Parathyroid adenoma (tissue), 2 donors: ENCODE measurements at regions not wholly inside any gene's neighbourhood (a gene's known extent, or its start where the extent isn't known, plus 50 kb on each side); places are given as distances from the start of the nearest gene placed in this dataset.

Source experiments
- H2AFZ ChIP-seq: fragments of 300-600 bp; sonication (generic); one replicate; pipeline ENCODE4 v1.7.0; 2017; ENCODE audit warnings: antibody characterized with exemption, mild to moderate bottlenecking
- H3K27ac ChIP-seq: fragments of 300-600 bp; sonication (generic); one replicate; pipeline ENCODE4 v1.7.0; 2017
- H3K27me3 ChIP-seq: fragments of 300-600 bp; sonication (generic); one replicate; pipeline ENCODE4 v1.7.0; 2017; ENCODE audit warnings: low read length; ENCODE audit not compliant: control insufficient read depth, insufficient read depth
- H3K36me3 ChIP-seq: fragments of 300-600 bp; sonication (generic); one replicate; pipeline ENCODE4 v1.7.0; 2017; ENCODE audit warnings: low read length; ENCODE audit not compliant: control insufficient read depth, insufficient read depth
- H3K4me1 ChIP-seq: fragments of 300-600 bp; sonication (generic); one replicate; pipeline ENCODE4 v1.7.0; 2017; ENCODE audit warnings: control low read depth
- H3K4me2 ChIP-seq: fragments of 300-600 bp; sonication (generic); one replicate; pipeline ENCODE4 v1.7.0; 2017; ENCODE audit warnings: low read length
- H3K4me3 ChIP-seq: fragments of 300-600 bp; sonication (generic); one replicate; pipeline ENCODE4 v1.7.0; 2017; ENCODE audit warnings: low read depth, low read length
- H3K79me2 ChIP-seq: fragments of 300-600 bp; sonication (generic); one replicate; pipeline ENCODE4 v1.7.0; 2017; ENCODE audit warnings: control low read depth
- H3K9ac ChIP-seq: fragments of 300-600 bp; sonication (generic); one replicate; pipeline ENCODE4 v1.7.0; 2017; ENCODE audit warnings: mild to moderate bottlenecking
- H3K9me3 ChIP-seq: fragments of 300-600 bp; sonication (generic); one replicate; pipeline ENCODE4 v1.7.0; 2017; ENCODE audit warnings: low read length; ENCODE audit not compliant: control insufficient read depth
- TF ChIP-seq, protein P1 (sequence below): fragments of 300-600 bp; sonication (generic); IDR thresholded peaks from one replicate; pipeline ENCODE4 v1.7.0; 2017; ENCODE audit warnings: antibody characterized with exemption, mild to moderate bottlenecking
- donor health status: primary hyperparathyroidism.

DNA sequence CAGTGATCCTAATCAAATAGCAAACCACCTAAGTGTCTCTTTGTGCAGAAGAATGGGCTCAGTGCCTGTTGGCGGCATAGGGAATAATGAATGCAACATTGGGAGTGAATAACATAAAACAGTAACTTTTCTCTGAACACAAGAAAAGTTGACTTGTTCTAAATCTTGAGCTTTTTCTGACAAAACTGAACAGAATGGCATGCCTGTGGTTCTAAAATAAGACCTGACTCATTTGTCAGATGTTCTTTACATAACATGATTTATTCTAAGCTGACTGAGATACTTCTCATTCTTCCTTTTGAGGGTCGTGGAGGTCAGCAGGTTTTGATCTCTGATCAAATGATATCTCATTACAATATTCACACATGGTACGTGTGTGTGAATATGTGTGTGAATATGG, 165.4 kb upstream of the WDR1 start:
- no peaks in the 10 kb centered on the region for H3K36me3 ChIP-seq
- H3K4me3 ChIP-seq: no peak overlapping the region
- H3K79me2 ChIP-seq: no peaks in the 10 kb centered on the region
- no peaks in the 10 kb centered on the region for H3K4me1 ChIP-seq
- H3K4me2 ChIP-seq: no peak overlapping the region
- TF ChIP-seq, protein P1, sequence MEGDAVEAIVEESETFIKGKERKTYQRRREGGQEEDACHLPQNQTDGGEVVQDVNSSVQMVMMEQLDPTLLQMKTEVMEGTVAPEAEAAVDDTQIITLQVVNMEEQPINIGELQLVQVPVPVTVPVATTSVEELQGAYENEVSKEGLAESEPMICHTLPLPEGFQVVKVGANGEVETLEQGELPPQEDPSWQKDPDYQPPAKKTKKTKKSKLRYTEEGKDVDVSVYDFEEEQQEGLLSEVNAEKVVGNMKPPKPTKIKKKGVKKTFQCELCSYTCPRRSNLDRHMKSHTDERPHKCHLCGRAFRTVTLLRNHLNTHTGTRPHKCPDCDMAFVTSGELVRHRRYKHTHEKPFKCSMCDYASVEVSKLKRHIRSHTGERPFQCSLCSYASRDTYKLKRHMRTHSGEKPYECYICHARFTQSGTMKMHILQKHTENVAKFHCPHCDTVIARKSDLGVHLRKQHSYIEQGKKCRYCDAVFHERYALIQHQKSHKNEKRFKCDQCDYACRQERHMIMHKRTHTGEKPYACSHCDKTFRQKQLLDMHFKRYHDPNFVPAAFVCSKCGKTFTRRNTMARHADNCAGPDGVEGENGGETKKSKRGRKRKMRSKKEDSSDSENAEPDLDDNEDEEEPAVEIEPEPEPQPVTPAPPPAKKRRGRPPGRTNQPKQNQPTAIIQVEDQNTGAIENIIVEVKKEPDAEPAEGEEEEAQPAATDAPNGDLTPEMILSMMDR: no peak
- H3K9ac ChIP-seq: no peak overlapping the region
- H3K9me3 ChIP-seq: no peaks in the 10 kb centered on the region
- H3K27ac ChIP-seq: no peak overlapping the region
- H2AFZ ChIP-seq: no peak overlapping the region
- H3K27me3 ChIP-seq: no peaks in the 10 kb centered on the region

DNA sequence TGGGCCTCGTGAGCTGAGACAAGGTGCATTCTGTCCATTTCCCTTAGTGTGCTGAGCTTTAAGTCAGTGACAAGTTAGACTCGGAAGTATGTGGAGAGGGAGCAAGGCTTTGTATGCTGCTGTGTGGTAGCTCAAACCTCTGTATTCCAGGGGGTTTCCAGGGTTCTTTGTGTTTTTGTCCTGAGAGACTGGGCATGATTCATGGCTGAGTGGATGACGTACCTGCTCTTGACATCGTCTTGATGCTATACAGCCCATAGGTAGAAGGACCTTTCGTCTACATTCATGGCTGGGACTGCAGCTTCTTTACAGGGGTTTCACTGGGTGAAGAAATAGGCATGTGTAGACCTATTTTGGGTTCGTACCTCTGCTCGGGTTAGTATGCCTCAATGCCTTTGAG, 162.7 kb upstream of the WDR1 start:
- H2AFZ ChIP-seq: no peak overlapping the region
- H3K36me3 ChIP-seq: no peaks in the 10 kb centered on the region
- TF ChIP-seq, protein P1: no peak
- no peaks in the 10 kb centered on the region for H3K27me3 ChIP-seq
- no peak overlapping the region for H3K4me2 ChIP-seq
- H3K79me2 ChIP-seq: no peaks in the 10 kb centered on the region
- no peaks in the 10 kb centered on the region for H3K4me1 ChIP-seq
- no peak overlapping the region for H3K27ac ChIP-seq
- H3K9me3 ChIP-seq: no peaks in the 10 kb centered on the region
- no peak overlapping the region for H3K4me3 ChIP-seq
- H3K9ac ChIP-seq: no peak overlapping the region

DNA sequence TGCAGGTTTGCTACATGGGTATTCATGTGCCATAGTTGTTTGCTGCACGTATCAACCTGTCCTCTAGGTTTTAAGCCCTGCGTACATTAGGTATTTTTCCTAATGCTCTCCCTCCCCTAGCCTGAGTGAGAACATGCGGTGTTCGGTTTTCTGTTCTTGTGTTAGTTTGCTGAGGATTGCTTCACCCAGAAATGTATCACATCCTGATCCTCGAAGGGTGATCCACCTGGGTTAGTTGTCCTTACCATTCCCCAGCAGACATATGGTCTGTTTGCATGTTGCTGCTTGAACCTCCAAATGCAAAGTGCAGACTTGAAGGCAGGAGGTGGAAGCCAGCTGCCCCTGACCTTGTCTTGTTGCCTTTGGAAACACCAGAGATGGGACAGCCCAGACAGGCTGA, 161.5 kb upstream of the WDR1 start:
- no peaks in the 10 kb centered on the region for H3K27me3 ChIP-seq
- no peaks in the 10 kb centered on the region for H3K9me3 ChIP-seq
- H3K9ac ChIP-seq: no peak overlapping the region
- no peaks in the 10 kb centered on the region for H3K36me3 ChIP-seq
- no peak overlapping the region for H3K27ac ChIP-seq
- no peaks in the 10 kb centered on the region for H3K79me2 ChIP-seq
- H2AFZ ChIP-seq: no peak overlapping the region
- no peaks in the 10 kb centered on the region for H3K4me1 ChIP-seq
- H3K4me3 ChIP-seq: no peak overlapping the region
- TF ChIP-seq, protein P1: no peak
- no peak overlapping the region for H3K4me2 ChIP-seq

DNA sequence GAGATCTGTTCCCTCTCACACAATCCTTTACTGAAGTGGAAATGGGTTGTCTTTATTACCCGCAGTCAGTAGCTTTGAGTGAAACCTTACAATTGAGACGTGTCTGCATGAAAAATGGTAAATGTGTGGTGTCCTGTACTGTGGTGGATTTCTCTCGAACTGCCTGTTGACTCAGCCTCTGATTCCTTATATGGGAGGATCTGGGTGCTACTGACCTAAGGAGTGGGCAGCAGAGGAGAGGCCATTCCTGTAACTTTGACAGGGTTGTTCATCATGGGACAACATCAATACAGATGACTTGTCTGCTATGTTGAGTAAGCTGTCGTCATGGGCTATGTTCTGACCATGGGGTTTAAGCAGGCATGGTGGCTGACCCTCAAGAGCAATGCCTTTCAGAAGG, 159.6 kb upstream of the WDR1 start:
- Histone ChIP-seq H3K9ac (no peak overlapping the region), H3K4me3 (no peak overlapping the region), H2AFZ (no peak overlapping the region), H3K79me2 (no peaks in the 10 kb centered on the region), H3K4me1 (no peaks in the 10 kb centered on the region), H3K4me2 (no peak overlapping the region), H3K9me3 (no peaks in the 10 kb centered on the region), H3K36me3 (no peaks in the 10 kb centered on the region), H3K27ac (no peak overlapping the region), H3K27me3 (no peaks in the 10 kb centered on the region)
- TF ChIP-seq, protein P1: no peak

- Histone ChIP-seq H3K4me1 (no peaks in the 10 kb centered on the region), H3K9ac (no peak overlapping the region), H3K27me3 (no peaks in the 10 kb centered on the region), H3K79me2 (no peaks in the 10 kb centered on the region), H3K36me3 (no peaks in the 10 kb centered on the region), H3K4me2 (no peak overlapping the region), H3K9me3 (no peaks in the 10 kb centered on the region), H2AFZ (no peak overlapping the region), H3K27ac (no peak overlapping the region), H3K4me3 (no peak overlapping the region)
- TF ChIP-seq, protein P1: no peak
Measured at GRCh38 chr4:10275696-10276095, 159.1 kb upstream of the WDR1 start.
